Activated T-cell treated with anti-CD3 and anti-CD28 coated beads, Interleukin-2, amount 50 U/mL, for 24 hours (primary cell): ENCODE measurements at regions not wholly inside any gene's neighbourhood (a gene's known extent, or its start where the extent isn't known, plus 50 kb on each side); places are given as distances from the start of the nearest gene placed in this dataset.

ENCODE experiments used
- DNase-seq: peaks from one replicate; pipeline ENCODE4 v3.0.0-alpha.2; 2020
- H3K27ac Mint-ChIP-seq: 2 replicates; pipeline ENCODE4 v1.8.0; 2020; ENCODE audit warnings: mild to moderate bottlenecking, mixed read lengths
- H3K27me3 Mint-ChIP-seq: 2 replicates; pipeline ENCODE4 v1.8.0; 2020; ENCODE audit warnings: mixed read lengths
- H3K36me3 Mint-ChIP-seq: 2 replicates; pipeline ENCODE4 v1.8.0; 2020; ENCODE audit warnings: low read depth, mixed read lengths
- H3K4me1 Mint-ChIP-seq: 2 replicates; pipeline ENCODE4 v1.8.0; 2020; ENCODE audit warnings: low read depth, mixed read lengths
- H3K4me3 Mint-ChIP-seq: 2 replicates; pipeline ENCODE4 v1.8.0; 2020; ENCODE audit warnings: mild to moderate bottlenecking, moderate library complexity, mixed read lengths
- H3K9me3 Mint-ChIP-seq: 2 replicates; pipeline ENCODE4 v1.8.0; 2020; ENCODE audit warnings: mixed read lengths

DNA sequence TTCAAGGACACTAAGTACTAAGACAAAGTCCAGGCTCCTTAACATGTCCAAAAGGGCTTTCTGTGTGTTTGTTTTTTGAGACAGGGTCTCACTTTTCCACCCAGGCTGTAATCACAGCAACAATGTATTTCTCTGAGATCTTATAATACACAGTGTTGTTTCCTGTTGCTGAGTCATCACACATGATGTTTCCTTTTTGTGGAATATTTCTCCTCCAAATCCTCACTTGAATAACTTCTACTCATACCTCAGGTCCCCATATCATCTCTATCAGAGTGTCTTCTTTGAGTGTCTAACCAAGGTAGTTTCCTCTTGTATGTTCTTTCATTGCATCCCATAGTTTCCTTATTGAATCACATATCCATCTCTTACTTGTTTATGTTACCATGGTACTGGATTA, 632.0 kb upstream of the PIK3C3 start:
- no peaks in the 10 kb centered on the region for H3K36me3 Mint-ChIP-seq
- no peak for DNase-seq
- H3K27me3 Mint-ChIP-seq: no peaks in the 10 kb centered on the region
- no peak overlapping the region for H3K27ac Mint-ChIP-seq
- H3K4me3 Mint-ChIP-seq: no peak overlapping the region
- no peaks in the 10 kb centered on the region for H3K4me1 Mint-ChIP-seq
- H3K9me3 Mint-ChIP-seq: peaks cover 33% of the 10 kb centered on the region

DNA sequence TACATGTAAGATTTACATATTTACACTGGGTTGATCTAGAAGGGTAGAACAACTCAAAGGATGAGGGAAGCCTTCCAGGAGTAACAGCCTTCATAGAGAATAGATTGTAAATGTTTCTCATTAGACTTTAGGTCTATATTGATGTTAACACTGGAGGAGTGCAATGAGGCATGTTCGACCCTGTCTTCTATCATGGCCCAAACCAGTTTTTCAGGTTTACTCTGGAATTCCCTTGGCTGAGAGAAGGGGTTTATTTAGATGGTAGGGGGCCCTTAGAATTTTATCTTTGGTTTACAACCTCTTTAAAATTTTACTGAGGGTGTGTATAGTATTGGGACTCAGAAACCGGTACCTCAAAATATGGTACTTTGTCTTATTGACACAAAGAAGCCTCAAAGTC, 634.9 kb upstream of the PIK3C3 start:
- no peak for DNase-seq
- H3K36me3 Mint-ChIP-seq: no peaks in the 10 kb centered on the region
- no peaks in the 10 kb centered on the region for H3K27me3 Mint-ChIP-seq
- no peak overlapping the region for H3K27ac Mint-ChIP-seq
- H3K4me1 Mint-ChIP-seq: no peaks in the 10 kb centered on the region
- no peak overlapping the region for H3K4me3 Mint-ChIP-seq
- H3K9me3 Mint-ChIP-seq: peaks cover 23% of the 10 kb centered on the region

DNA sequence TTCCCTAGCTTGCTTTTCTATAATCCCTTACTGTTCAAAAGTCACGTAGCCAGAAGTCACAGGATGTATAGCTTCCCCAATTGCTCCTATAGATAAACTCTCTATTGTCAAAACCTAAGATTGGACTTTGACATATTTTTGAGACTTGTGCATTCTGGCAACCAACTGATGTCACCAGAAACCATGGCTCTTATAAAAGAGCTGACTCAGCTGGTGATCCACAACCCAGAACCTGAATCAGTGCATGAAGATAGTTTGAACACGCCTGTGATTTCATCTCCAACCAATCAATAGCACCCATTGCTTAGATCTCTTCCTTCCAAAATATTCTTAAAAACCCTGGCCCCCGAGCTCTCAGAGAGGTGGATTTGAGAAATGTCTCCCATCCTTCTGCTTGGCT, 639.9 kb upstream of the PIK3C3 start:
- H3K4me1 Mint-ChIP-seq: no peaks in the 10 kb centered on the region
- peaks cover 12% of the 10 kb centered on the region for H3K9me3 Mint-ChIP-seq

DNA sequence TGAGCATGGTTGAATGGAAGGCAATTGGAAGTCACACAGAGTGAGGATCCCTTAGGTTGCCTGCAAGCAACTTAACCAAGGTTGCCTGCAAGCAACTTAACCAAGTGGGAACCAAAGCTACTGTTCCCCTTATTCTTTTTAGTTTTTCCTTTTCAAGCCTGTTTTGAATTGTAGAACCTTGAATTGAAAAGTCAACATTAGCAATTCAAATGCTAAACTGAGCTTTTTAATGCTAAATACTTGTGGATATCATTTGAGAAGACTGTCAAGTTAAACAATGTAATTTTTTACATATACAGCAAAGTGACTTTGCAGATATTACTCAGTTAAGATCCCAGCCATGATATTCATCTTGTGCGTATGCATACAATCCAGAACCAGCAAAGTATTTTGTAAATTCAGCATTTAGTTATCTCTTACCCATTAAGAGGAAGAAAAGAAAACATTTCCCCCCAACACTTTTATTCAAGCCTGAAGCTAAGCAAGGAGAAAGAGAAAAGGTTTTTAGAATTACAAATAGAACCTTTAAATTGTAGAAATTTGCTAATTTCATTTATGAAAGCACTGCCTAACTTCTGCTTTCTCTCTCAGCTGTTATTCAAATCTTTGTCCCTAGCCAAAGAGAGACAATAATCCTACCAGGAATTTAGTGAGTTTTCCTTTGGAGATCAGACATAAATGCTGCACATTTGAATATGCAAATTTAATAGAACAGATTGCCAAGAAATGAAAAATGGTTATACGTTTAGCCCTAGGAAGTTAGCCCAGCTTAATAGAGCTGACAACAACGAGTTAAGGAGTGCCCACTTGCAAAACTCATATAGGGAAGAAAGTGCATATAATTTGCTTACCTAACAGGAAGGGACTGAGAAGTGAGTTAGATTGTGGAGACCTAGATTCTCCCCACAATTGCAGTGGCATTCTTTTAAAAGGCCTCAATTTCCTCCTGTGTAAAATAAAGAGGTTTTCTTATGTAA, 643.2 kb upstream of the PIK3C3 start:
- no peak for DNase-seq
- H3K27ac Mint-ChIP-seq: no peak overlapping the region
- no peaks in the 10 kb centered on the region for H3K27me3 Mint-ChIP-seq
- no peaks in the 10 kb centered on the region for H3K36me3 Mint-ChIP-seq
- H3K4me3 Mint-ChIP-seq: no peak overlapping the region
- H3K9me3 Mint-ChIP-seq: peaks cover 15% of the 10 kb centered on the region
- H3K4me1 Mint-ChIP-seq: no peaks in the 10 kb centered on the region

More for the DNA sequence above, 639.9 kb upstream of the PIK3C3 start:
- Mint-ChIP-seq H3K36me3 (no peaks in the 10 kb centered on the region), H3K27ac (no peak overlapping the region), H3K4me3 (no peak overlapping the region), H3K27me3 (no peaks in the 10 kb centered on the region)
- DNase-seq: no peak

DNA sequence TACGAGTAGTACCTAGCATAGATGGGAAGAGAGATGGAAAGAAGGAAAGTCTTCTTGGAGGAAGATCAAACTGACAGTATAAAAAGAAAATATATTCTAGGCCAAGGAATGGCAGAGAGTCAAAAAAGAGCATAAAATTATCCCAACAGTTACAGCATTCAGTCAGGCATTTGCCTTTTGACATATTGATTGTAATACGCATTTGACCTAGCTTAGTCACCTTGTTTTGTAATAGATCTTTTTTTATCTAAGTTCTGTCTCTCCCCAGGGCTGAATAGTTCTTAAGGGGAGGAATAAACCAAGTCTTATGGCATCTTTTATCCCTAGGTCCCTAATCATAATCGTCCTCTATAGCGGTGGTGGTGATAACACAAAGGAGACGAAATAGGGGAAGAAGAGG, 657.3 kb upstream of the PIK3C3 start:
- H3K9me3 Mint-ChIP-seq: peaks cover 7% of the 10 kb centered on the region
- no peak for DNase-seq
- H3K4me1 Mint-ChIP-seq: no peaks in the 10 kb centered on the region
- no peak overlapping the region for H3K27ac Mint-ChIP-seq
- H3K4me3 Mint-ChIP-seq: no peak overlapping the region
- no peaks in the 10 kb centered on the region for H3K27me3 Mint-ChIP-seq
- no peaks in the 10 kb centered on the region for H3K36me3 Mint-ChIP-seq

DNA sequence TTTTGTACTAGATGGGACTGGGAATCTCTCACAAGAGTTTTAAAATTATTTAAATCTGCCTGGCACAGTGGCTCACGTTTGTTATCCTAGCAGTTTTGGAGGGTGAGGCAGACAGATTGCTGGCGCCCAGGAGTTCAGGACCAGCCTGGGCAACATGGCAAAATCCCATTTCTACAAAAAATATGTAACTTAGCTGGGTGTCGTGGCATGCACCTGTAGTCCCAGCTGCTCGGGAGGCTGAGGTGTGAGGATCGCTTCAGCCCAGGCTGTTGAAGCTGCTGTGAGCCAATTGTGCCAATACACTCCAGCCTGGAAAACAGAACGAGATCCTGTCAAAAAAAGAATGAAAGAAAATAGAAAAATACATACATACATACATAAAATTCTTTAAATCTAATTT, 685.7 kb upstream of the PIK3C3 start:
- no peak overlapping the region for H3K4me3 Mint-ChIP-seq
- no peak for DNase-seq
- no peaks in the 10 kb centered on the region for H3K36me3 Mint-ChIP-seq
- no peaks in the 10 kb centered on the region for H3K4me1 Mint-ChIP-seq
- no peak overlapping the region for H3K27ac Mint-ChIP-seq
- no peaks in the 10 kb centered on the region for H3K27me3 Mint-ChIP-seq
- H3K9me3 Mint-ChIP-seq: peaks cover 16% of the 10 kb centered on the region

DNA sequence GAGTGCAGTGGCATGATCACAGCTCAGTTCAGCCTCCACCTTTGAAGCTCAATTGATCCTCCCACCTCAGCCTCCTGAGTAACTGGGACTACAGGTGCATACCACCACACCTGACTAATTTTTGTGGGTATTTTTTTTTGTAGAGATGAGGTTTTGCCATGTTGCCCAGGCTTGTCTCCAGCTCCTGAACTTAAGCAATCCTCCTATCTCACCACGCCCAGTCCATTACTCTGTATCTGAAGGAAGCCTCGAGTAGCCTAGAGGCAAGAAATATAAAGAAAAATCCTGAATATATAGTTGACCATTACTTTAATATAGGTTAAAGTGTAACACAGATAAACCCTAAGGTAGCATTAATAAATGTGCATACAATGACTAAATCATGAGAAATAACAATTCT, 686.8 kb upstream of the PIK3C3 start:
- no peak for DNase-seq
- Mint-ChIP-seq H3K27ac (no peak overlapping the region), H3K4me1 (no peaks in the 10 kb centered on the region), H3K4me3 (no peak overlapping the region), H3K36me3 (no peaks in the 10 kb centered on the region), H3K27me3 (no peaks in the 10 kb centered on the region), H3K9me3 (peaks cover 9% of the 10 kb centered on the region)

DNA sequence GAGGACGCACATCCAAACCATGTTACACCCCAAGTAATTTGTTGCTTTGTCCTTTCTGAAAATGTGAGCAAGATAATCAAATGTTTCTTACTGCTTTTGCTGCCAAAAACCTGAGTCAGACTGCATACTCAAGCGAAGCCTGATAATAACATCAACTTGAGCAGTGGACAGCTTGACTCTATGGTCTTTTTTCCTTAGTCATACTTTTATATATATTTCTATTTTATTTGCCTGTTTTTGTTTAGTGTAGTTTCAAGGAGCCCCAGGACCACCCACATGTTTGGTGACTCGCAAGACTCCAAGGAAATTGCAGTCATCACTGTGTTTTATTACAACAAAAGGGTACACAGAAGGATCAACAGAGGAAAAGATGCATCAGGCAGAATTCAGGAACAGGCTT, 688.4 kb upstream of the PIK3C3 start:
- no peak for DNase-seq

DNA sequence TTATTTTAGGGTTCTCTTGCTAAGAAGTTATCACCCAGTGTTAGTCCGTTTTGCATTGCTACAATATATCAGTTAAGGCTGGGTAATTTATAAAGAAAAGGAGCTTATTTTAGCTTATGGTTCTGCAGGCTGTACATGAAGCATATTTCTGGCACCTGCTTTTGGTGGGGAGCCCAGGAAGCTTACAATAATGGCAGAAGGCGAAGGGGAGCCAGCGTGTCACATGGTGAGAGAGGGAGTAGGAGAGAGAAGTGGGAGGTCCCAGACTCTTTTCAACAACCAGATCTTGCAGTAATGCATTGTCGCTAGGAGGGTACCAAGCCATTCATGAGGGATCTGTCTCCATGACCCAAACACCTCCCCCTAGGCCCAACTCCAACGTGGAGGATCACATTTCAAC, 688.8 kb upstream of the PIK3C3 start:
- Mint-ChIP-seq H3K4me1 (no peaks in the 10 kb centered on the region), H3K27me3 (no peaks in the 10 kb centered on the region), H3K27ac (no peak overlapping the region), H3K36me3 (no peaks in the 10 kb centered on the region), H3K4me3 (no peak overlapping the region), H3K9me3 (peaks cover 13% of the 10 kb centered on the region)
- no peak for DNase-seq

More for the DNA sequence above, 688.4 kb upstream of the PIK3C3 start:
- Mint-ChIP-seq H3K9me3 (peaks cover 12% of the 10 kb centered on the region), H3K4me3 (no peak overlapping the region), H3K36me3 (no peaks in the 10 kb centered on the region), H3K4me1 (no peaks in the 10 kb centered on the region), H3K27ac (no peak overlapping the region), H3K27me3 (no peaks in the 10 kb centered on the region)

DNA sequence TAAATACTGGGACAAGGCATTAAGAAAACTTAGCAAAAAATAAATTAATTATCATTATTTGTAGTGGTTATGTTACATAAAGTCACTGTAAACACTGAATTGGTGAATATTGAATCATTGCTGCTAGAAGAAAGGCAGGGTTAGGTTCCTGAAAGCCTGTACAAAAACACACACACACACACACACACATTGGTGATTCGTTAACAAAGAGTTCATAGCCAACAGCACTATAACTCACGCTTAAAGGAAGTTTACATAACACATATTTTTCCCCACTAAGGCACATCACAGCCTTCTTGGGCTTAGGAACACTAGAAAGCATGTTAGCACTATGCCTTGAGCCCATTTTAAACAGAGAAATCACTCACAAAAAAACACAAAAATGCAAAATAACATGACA, 690.0 kb upstream of the PIK3C3 start:
- peaks cover 19% of the 10 kb centered on the region for H3K9me3 Mint-ChIP-seq
- H3K27ac Mint-ChIP-seq: no peak overlapping the region
- no peaks in the 10 kb centered on the region for H3K36me3 Mint-ChIP-seq
- H3K4me3 Mint-ChIP-seq: no peak overlapping the region
- no peak for DNase-seq
- no peaks in the 10 kb centered on the region for H3K4me1 Mint-ChIP-seq
- no peaks in the 10 kb centered on the region for H3K27me3 Mint-ChIP-seq

DNA sequence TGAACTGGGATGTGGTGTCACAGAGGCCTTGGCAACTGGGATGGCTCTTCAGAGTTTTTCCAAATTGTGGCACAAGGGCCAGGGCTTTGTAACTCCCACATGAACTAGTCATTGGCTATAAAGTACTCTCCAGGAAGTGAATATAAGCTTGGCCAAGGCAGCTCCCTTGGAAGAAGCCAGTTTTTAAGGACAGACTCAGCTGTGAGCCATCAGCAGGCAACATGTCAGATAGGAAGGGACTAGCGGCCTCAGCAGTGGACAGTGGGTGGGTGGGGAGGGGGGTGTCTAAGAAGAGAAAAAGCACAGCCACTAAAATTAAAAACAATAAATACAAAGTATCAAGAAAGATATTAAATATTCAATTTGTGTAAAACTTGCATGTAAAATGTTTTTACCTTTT, 691.1 kb upstream of the PIK3C3 start:
- Mint-ChIP-seq H3K4me3 (no peak overlapping the region), H3K36me3 (no peaks in the 10 kb centered on the region), H3K4me1 (no peaks in the 10 kb centered on the region), H3K9me3 (peaks cover 22% of the 10 kb centered on the region), H3K27me3 (no peaks in the 10 kb centered on the region), H3K27ac (no peak overlapping the region)
- DNase-seq: no peak

DNA sequence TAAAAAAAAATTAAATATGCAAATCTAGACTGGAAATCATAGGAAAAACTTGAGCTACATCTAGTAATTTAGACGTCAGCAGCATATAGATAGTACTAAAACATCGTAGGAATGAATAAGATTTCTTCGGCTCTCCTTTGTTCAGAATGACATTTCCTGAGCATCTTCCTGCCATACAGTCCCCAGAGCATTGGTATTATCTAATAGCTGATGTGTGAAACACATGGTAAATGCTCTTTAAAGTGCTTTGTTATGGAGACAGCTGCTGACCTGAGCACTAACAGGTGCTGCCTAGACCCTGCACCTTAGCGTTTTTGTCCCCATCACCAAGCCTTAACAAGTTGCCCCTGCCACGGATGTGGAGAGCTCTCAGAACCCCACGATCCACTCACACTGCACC, 692.3 kb upstream of the PIK3C3 start:
- H3K27me3 Mint-ChIP-seq: no peaks in the 10 kb centered on the region
- no peaks in the 10 kb centered on the region for H3K36me3 Mint-ChIP-seq
- DNase-seq: no peak
- H3K27ac Mint-ChIP-seq: no peak overlapping the region
- H3K9me3 Mint-ChIP-seq: peaks cover 22% of the 10 kb centered on the region
- no peak overlapping the region for H3K4me3 Mint-ChIP-seq
- no peaks in the 10 kb centered on the region for H3K4me1 Mint-ChIP-seq

DNA sequence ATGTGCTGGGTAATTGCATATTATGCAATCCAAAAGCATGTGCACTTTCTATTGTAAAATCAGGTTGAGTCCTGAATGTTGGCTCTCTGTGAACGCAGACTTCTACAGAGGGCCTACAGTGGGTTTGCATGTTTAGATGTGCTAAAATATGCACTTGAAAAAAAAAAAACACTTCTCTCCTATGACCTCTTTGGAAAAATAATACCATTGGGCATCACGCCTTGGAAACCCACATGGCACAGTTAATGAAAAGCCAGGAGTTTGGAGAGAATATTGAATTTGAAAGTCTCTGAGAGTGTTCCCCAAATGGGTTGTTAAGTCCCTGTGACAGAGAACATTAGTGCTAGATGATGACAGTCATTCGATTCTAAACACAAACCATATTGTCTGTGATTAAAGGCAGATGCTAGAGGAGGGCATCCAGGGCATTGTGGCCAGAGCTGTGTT, 710.4 kb upstream of the PIK3C3 start:
- no peak overlapping the region for H3K27ac Mint-ChIP-seq
- H3K27me3 Mint-ChIP-seq: no peaks in the 10 kb centered on the region
- H3K4me3 Mint-ChIP-seq: no peak overlapping the region
- H3K36me3 Mint-ChIP-seq: no peaks in the 10 kb centered on the region
- H3K4me1 Mint-ChIP-seq: no peaks in the 10 kb centered on the region
- DNase-seq: no peak
- peaks cover 9% of the 10 kb centered on the region for H3K9me3 Mint-ChIP-seq

DNA sequence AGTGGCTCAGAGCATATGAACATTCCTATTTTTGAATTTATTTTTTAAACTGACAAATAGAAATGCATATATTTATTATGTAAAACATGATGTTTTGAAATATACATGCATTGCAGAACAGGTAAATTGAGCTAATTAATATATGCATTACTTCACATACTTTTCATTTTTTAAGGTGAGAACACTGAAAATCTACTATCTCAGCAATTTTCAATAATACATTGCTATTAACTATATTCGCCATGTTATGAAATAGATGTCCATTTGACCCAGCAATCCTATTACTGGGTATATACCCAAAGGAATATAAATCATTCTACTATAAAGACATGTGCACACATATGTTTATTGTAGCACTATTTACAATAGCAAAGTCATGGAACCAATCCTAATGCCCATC, 717.7 kb upstream of the PIK3C3 start:
- Mint-ChIP-seq H3K4me1 (no peaks in the 10 kb centered on the region), H3K27me3 (no peaks in the 10 kb centered on the region), H3K27ac (no peak overlapping the region), H3K4me3 (no peak overlapping the region), H3K9me3 (peaks cover 7% of the 10 kb centered on the region), H3K36me3 (no peaks in the 10 kb centered on the region)
- DNase-seq: no peak

DNA sequence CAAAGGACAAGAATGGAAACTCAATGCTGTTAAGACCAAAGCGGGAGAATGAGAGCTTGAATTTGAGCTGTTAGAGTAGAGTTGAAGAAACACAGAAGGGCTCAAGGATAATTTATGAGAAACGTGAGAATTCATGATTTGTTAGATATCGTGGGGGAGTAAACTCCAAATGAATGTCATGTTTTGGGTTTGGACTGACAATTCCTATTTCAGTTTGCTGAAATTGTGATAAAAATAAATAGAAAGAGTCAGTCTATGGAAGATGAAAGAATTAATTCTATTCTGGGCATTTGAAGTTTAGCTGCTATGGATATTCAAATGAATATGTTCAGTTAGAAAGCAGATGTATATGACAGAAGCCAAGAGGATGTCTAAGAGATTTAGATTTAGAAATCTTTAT, 723.4 kb upstream of the PIK3C3 start:
- H3K27ac Mint-ChIP-seq: no peak overlapping the region
- no peak for DNase-seq
- H3K4me1 Mint-ChIP-seq: no peaks in the 10 kb centered on the region
- no peak overlapping the region for H3K4me3 Mint-ChIP-seq
- no peaks in the 10 kb centered on the region for H3K36me3 Mint-ChIP-seq
- H3K9me3 Mint-ChIP-seq: peaks cover 7% of the 10 kb centered on the region
- H3K27me3 Mint-ChIP-seq: no peaks in the 10 kb centered on the region
